Head of caudate nucleus (tissue), 42 donors: ENCODE measurements at regions not wholly inside any gene's neighbourhood (a gene's known extent, or its start where the extent isn't known, plus 50 kb on each side); places are given as distances from the start of the nearest gene placed in this dataset.

ENCODE experiments used
- DNase-seq, 42 donors: peaks; one replicate each; pipeline versions ENCODE4 v3.0.0 to v3.0.0-alpha.2; 2020 to 2021; ENCODE audit warnings: mixed read lengths in 7 of 42
- intact Hi-C: fragments of 100-400 bp; cut with DNase I; formaldehyde crosslinking; loops from one replicate; pipeline ENCODE4 v1.15.0; 2022

- intact Hi-C loops = no loop called here
- no peak for DNase-seq
These were observed 275.7 kb upstream of the FN1 start for GRCh38 chr2:215711471-215712034.

GRCh38 chr2:215707608-215708007 lies 271.7 kb upstream of the FN1 start:
- no peak for DNase-seq
- intact Hi-C loops = no loop called here

DNA sequence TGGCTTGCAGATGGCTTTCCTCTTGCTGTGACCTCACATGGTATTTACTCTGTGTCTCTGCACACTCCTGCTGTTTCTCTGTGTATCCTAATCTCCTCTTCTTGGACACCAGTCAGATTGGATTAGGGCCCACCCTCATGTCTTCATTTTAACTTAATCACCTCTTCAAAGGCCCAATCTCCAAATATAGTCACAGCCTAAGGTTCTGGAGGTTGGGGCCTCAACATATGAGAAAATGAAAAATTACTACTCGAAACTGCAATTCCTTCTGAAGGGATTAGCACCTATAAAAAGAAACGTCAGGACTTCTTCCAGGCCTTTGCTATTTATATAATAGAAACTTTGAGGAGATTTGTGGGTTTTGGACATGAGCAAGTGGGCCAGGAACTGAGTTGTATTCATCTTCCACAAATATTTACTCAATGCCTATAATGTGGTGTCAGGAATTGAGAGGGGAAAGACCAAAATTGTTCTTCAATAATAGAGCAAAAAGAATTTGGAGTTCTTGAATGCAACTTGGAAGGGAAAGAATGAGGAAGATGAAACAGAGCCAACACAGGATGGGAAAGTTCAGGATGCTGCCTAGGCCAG lies 270.0 kb upstream of the FN1 start:
- DNase-seq = no peak
- intact Hi-C loops = no loop called here

DNA sequence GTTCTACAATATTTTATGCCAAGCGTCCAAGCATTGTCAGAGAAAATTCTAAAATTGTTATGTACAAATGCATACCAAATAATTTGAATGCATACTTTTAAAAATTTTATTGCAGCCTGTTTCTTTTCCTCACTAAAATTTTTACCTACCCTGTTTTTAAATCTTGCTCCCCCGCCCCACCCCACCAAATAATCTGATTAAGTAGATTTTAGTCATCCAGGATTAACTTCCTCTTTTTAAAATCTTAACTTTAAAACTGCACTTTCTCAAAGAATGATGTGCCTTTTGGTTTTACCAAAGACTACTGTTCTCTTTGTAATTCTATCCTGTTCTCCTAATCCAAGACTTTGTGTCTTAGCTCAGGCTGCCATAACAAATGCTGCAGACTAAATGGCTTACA lies 269.4 kb upstream of the FN1 start:
- DNase-seq = no peak
- intact Hi-C loops = no loop called here

- intact Hi-C loops = no loop called here
- DNase-seq = no peak
These were observed 266.4 kb upstream of the FN1 start for GRCh38 chr2:215702116-215702902.

DNA sequence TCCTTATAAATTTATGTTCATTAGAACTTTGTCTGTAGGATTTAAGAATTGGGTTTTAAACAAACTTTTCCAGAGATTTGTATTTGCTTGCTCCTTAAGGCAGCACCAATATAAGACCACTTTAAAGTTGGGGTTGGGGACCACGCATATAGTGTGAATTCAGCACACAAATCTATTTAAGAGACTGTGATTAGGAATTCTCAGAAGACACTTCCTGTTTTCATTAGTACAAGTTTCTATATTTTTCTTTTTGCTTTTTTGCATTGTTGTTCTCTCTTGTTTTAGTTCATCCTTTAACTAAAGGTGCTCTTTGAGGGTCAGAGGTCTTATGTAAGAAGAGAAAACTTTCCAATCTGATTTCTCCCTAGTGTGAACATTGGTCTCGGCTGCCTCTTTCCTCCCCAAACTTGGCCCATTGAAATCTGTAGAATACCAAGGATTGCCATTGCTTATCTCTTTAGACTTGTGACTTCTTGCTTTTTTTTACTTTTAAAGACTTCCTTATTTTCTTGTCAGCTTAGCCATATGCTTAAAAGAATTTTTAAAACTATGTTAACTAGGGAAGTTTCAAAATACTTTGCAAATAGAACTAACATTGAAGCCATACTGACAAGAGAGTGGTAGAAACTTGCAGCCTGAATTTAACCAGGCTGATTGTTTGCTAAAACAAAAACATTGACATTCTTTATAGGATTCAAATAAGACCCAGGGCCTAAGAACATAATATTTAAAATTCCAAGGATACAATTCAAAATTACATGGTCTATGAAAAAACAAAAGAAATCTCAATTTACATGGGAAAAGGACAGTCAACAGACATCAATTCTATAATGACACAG lies 264.1 kb upstream of the FN1 start:
- intact Hi-C loops = no loop called here
- DNase-seq = no peak

DNA sequence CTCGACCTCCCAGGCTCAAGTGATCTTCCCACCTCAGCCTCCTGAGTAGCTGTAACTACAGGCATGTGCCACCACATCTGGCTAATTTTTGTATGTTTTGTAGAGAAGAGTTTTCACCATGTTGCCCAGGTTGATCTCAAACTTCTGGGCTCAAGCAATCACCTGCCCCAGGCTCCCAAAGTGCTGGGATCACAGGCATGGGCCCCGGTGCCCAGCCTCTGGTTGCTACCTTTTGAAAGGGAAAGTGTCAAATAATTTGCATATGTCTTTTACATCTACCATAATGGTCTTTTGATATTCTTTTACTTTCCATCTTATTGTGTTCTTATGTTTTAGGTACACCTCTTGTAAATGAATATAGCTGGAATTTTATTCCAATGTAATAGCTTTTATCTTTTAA lies 263.1 kb upstream of the FN1 start:
- DNase-seq = no peak
- intact Hi-C loops = no loop called here

GRCh38 chr2:215698566-215698965 lies 262.7 kb upstream of the FN1 start:
- intact Hi-C loops = no loop called here

GRCh38 chr2:215697496-215697895 lies 261.6 kb upstream of the FN1 start:
- no peak for DNase-seq
- intact Hi-C loops = no loop called here

More at GRCh38 chr2:215698566-215698965, 262.7 kb upstream of the FN1 start:
- DNase-seq = no peak

DNA sequence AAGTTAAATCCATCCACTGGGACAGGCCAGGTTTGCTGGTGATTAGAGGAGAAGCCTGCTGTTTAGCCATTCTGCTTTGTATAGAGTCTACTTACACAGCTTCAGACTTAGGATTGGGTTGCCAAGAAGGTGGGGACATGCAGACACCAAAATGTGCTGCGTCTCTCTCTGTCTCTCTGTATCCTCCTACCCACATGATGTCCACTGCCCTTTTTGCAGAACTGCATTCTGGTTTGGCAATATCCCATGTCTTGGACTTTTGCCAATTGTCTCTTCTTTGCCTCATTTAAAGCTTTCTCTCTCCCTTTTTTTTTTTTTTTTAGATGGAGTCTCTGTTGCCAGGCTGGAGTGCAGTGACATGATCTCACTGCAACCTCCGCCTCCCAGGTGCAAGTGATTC lies 261.1 kb upstream of the FN1 start:
- DNase-seq = no peak
- intact Hi-C loops = no loop called here

GRCh38 chr2:215695861-215696260 lies 260.0 kb upstream of the FN1 start:
- intact Hi-C loops = no loop called here
- DNase-seq = no peak

GRCh38 chr2:215693999-215694580 lies 258.2 kb upstream of the FN1 start:
- intact Hi-C loops = no loop called here
- DNase-seq = no peak

DNA sequence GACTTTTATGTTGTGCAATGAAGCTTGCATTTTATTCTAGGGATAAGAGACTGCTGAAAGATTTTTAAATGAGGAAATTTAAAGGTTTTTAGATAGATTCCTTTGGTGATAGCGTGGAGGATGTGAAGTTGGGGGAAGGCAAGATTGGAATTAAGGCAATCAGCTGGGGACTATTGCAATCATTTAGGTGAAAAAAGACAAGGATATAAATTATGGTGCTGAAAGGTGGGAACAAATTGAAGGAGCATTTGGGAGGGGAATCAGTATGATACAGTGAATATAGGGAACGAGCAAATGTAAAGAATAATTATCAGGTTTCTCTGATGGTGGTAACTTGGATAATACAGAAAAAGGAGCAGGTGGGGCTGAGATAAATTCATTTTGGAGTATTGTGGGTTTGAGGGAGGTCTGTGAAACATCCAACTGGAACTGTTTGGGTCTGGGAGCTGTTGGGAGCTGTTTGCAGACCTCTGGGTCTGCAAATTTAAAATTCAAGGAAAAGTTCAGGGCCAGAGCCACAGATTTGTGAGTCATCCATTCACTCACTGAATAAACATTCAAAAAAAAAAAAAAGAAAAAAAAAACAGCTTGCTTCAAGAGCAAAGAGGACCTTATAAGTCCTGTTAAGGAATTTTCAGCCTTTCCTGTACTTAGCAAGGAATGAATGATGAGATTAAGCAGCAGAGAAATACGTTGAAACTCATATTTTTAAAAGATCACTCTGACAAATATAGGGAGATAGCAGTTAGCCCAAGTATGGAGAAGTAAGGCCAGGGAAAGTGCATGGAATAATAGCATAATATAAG lies 257.5 kb upstream of the FN1 start:
- DNase-seq = no peak
- intact Hi-C loops = no loop called here

GRCh38 chr2:215692387-215693079 lies 256.7 kb upstream of the FN1 start:
- DNase-seq = no peak

DNA sequence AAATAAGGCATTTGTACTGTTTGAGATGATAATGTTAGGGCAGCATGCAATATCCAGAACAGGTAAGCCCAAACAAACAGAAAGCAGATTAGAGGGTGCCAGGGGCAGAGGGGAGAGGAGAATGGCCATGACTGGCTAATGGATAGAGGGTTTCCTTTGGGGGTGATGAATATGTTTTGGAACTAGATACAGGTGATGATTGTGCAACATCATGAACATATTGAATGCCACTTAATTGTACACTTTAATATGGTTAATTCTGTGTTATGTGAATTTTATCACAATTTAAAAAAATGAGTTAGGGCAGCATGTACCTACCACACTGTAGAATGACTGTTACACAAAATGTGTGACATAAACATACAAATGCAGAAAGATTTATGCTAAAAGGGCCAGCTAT lies 255.5 kb upstream of the FN1 start:
- DNase-seq = no peak
- intact Hi-C loops = no loop called here

More at GRCh38 chr2:215692387-215693079, 256.7 kb upstream of the FN1 start:
- intact Hi-C loops = no loop called here

- intact Hi-C loops = no loop called here
- DNase-seq = no peak
These were observed 251.5 kb upstream of the FN1 start for GRCh38 chr2:215687149-215688031.
